Testis (tissue), 2 donors: ENCODE measurements at regions not wholly inside any gene's neighbourhood (a gene's known extent, or its start where the extent isn't known, plus 50 kb on each side); places are given as distances from the start of the nearest gene placed in this dataset.

Experiments used
- CTCF ChIP-seq, 3 experiments: fragments of 450-650 bp in 2 of 3; fragments of 200-600 bp in 1 of 3; sonication (generic) in 1 of 3; IDR thresholded peaks; one replicate each; pipeline ENCODE4 v1.5.1; 2016 to 2019; ENCODE audit warnings: antibody characterized with exemption in 3 of 3, mild to moderate bottlenecking in 2 of 3, moderate library complexity in 1 of 3
- POLR2A ChIP-seq: fragments of 450-650 bp; IDR thresholded peaks from one replicate; pipeline ENCODE4 v1.6.1; 2017; ENCODE audit warnings: antibody characterized with exemption, mild to moderate bottlenecking, moderate library complexity

- TF ChIP-seq CTCF (IDR thresholded peaks at IDR 0.05) (no peak), POLR2A (no peak)
Measured at GRCh38 chr4:132195176-132195575, 953.9 kb upstream of the PCDH10 start.
